ENCODE measurements at regions not wholly inside any gene's neighbourhood (a gene's known extent, or its start where the extent isn't known, plus 50 kb on each side); places are given as distances from the start of the nearest gene placed in this dataset.

- Histone ChIP-seq H3K79me2 (ENCODE audit: control insufficient read depth, insufficient read depth, low read length) (no peaks in the 10 kb centered on the region), H3K4me3 (no peak overlapping the region), H3K9ac (ENCODE audit: insufficient read depth in 1 of 2, low read depth in 2 of 2, low read length in 2 of 2) (no peak overlapping the region), H3K4me1 (replicated peaks in 1 of 2; ENCODE audit: control insufficient read depth in 2 of 2, insufficient read depth in 2 of 2, low read length in 2 of 2) (no peaks in the 10 kb centered on the region), H4K20me1 (replicated peaks; ENCODE audit: control insufficient read depth, insufficient read depth, low read length) (no peaks in the 10 kb centered on the region), H3K36me3 (ENCODE audit: control insufficient read depth, insufficient read depth, low read length) (no peaks in the 10 kb centered on the region), H3K9me1 (ENCODE audit: control insufficient read depth, insufficient read depth, low read length) (no peaks in the 10 kb centered on the region), H3K4me2 (ENCODE audit: insufficient read depth, low read length) (no peak overlapping the region), H2AFZ (ENCODE audit: low read depth, low read length) (no peak overlapping the region), H3K27ac (ENCODE audit: extremely low read depth, low read depth, low read length) (no peak overlapping the region), H3K9me3 (replicated peaks; ENCODE audit: control insufficient read depth, insufficient read depth, low read depth, low read length) (no peaks in the 10 kb centered on the region), H3K27me3 (ENCODE audit: control insufficient read depth in 2 of 2, insufficient read depth in 2 of 2, low read length in 2 of 2) (no peaks in the 10 kb centered on the region)
- ATAC-seq (no peak), DNase-seq (ENCODE audit: extremely low read depth in 1 of 4, low spot score in 3 of 4) (no peak), FAIRE-seq (no peak)
- no peak for TF ChIP-seq XRCC3 (IDR thresholded peaks at IDR 0.05)
- no TSS peak for BruUV-seq (replicated peaks)
- CTCF ChIA-PET (ENCODE audit: low intra/inter-chr PET ratio), result no interaction called here
- in situ Hi-C loops (cut with MboI) (no loop called here), intact Hi-C loops (cut with micrococcal nuclease) (no loop called here)
- WGBS (ENCODE audit: insufficient coverage, low coverage, missing lambda C conversion rate), result 0% methylated on average over 1 of the region's 1 CpG
- POLR2A ChIA-PET, result no interaction called here
These were observed 69.6 kb upstream of the COL24A1 start for GRCh38 chr1:86226204-86226603.

DNA sequence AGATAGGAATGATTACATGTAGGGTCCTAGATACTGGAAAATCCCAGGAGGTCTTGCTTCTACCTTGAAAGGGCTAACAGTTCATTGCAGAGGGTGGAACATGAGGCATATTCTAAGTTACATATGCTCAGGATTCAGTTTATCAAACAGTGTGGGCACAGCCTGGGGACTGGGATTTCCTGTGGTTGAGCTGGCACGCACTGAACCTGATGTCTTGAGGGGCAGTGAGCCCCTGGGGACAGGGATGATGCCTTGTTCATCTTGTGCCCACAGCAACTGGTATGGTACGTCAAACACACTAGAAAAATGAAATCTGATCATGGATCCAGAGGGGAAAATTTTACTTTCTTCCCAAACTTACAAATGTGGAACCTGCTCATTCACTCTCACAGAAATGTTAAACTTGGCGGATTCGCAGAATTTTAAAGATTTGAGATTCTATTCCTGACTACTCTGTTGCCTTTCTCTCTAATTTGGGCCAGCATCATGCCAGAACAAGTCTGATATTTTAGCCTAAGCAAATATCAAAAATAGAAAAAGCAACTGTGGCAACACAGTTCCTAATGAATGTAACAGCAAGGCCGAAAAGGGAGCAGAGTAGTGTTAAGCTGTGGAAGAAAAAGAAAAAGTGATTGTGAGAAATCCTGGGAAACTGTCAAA lies 68.2 kb upstream of the COL24A1 start:
- Histone ChIP-seq H3K9ac (ENCODE audit: insufficient read depth in 1 of 2, low read depth in 2 of 2, low read length in 2 of 2) (no peak overlapping the region), H3K4me2 (ENCODE audit: insufficient read depth, low read length) (no peak overlapping the region), H4K20me1 (replicated peaks; ENCODE audit: control insufficient read depth, insufficient read depth, low read length) (no peaks in the 10 kb centered on the region), H3K4me3 (no peak overlapping the region), H3K9me3 (replicated peaks; ENCODE audit: control insufficient read depth, insufficient read depth, low read depth, low read length) (no peaks in the 10 kb centered on the region), H3K27ac (ENCODE audit: extremely low read depth, low read depth, low read length) (no peak overlapping the region), H3K27me3 (ENCODE audit: control insufficient read depth in 2 of 2, insufficient read depth in 2 of 2, low read length in 2 of 2) (no peaks in the 10 kb centered on the region), H3K9me1 (ENCODE audit: control insufficient read depth, insufficient read depth, low read length) (no peaks in the 10 kb centered on the region), H3K79me2 (ENCODE audit: control insufficient read depth, insufficient read depth, low read length) (no peaks in the 10 kb centered on the region), H3K36me3 (ENCODE audit: control insufficient read depth, insufficient read depth, low read length) (no peaks in the 10 kb centered on the region), H3K4me1 (replicated peaks in 1 of 2; ENCODE audit: control insufficient read depth in 2 of 2, insufficient read depth in 2 of 2, low read length in 2 of 2) (no peaks in the 10 kb centered on the region), H2AFZ (ENCODE audit: low read depth, low read length) (no peak overlapping the region)
- FAIRE-seq, result no peak
- no peak for DNase-seq (ENCODE audit: extremely low read depth in 1 of 4, low spot score in 3 of 4)
- no peak for TF ChIP-seq TCF3 (CRISPR knock-in tag; IDR thresholded peaks at IDR 0.05)
- intact Hi-C loops (cut with micrococcal nuclease) (no loop called here), in situ Hi-C loops (cut with MboI) (no loop called here)
- 0% methylated on average over 5 of the region's 5 CpGs for WGBS (ENCODE audit: insufficient coverage, low coverage, missing lambda C conversion rate)
- CTCF ChIA-PET (ENCODE audit: low intra/inter-chr PET ratio), result no interaction called here
- no peak for ATAC-seq
- no TSS peak for BruUV-seq (replicated peaks)
- POLR2A ChIA-PET, result no interaction called here
